22Rv1 (cell line): ENCODE measurements at regions not wholly inside any gene's neighbourhood (a gene's known extent, or its start where the extent isn't known, plus 50 kb on each side); places are given as distances from the start of the nearest gene placed in this dataset.

ENCODE experiments used
- ZFX ChIP-seq: fragments of 450-650 bp; IDR thresholded peaks from 2 replicates; pipeline ENCODE4 v1.6.1; 2017; ENCODE audit warnings: antibody characterized with exemption, borderline replicate concordance
- TF ChIP-seq, protein P1 (sequence below): fragments of 450-650 bp; IDR thresholded peaks from 2 replicates; pipeline ENCODE4 v1.5.1; 2017; ENCODE audit warnings: mild to moderate bottlenecking

GRCh38 chr6:27758491-27758890 lies 153.7 kb downstream of the OR2B2 start:
- TF ChIP-seq, protein P1, sequence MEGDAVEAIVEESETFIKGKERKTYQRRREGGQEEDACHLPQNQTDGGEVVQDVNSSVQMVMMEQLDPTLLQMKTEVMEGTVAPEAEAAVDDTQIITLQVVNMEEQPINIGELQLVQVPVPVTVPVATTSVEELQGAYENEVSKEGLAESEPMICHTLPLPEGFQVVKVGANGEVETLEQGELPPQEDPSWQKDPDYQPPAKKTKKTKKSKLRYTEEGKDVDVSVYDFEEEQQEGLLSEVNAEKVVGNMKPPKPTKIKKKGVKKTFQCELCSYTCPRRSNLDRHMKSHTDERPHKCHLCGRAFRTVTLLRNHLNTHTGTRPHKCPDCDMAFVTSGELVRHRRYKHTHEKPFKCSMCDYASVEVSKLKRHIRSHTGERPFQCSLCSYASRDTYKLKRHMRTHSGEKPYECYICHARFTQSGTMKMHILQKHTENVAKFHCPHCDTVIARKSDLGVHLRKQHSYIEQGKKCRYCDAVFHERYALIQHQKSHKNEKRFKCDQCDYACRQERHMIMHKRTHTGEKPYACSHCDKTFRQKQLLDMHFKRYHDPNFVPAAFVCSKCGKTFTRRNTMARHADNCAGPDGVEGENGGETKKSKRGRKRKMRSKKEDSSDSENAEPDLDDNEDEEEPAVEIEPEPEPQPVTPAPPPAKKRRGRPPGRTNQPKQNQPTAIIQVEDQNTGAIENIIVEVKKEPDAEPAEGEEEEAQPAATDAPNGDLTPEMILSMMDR: no peak
- TF ChIP-seq ZFX: no peak
